Colonic mucosa (tissue), 4 donors: ENCODE measurements at regions not wholly inside any gene's neighbourhood (a gene's known extent, or its start where the extent isn't known, plus 50 kb on each side); places are given as distances from the start of the nearest gene placed in this dataset.

Experiments
- DNase-seq: peaks from one replicate; pipeline ENCODE4 v3.0.0-alpha.2; 2020
- H3K27ac ChIP-seq: fragments of 200-600 bp; one replicate; pipeline ENCODE4 v1.8.0; 2021
- H3K27me3 ChIP-seq: fragments of 200-600 bp; one replicate; pipeline ENCODE4 v1.8.0; 2021
- H3K36me3 ChIP-seq: fragments of 200-600 bp; one replicate; pipeline ENCODE4 v1.8.0; 2021
- H3K4me1 ChIP-seq: fragments of 200-600 bp; one replicate; pipeline ENCODE4 v1.8.0; 2021; ENCODE audit warnings: mild to moderate bottlenecking
- H3K4me3 ChIP-seq: fragments of 200-600 bp; one replicate; pipeline ENCODE4 v1.8.0; 2021
- H3K9ac ChIP-seq, 2 donors: one replicate each; pipeline ENCODE4 v1.7.0; 2013; ENCODE audit warnings: control low read depth in 2 of 2, low read depth in 2 of 2, low read length in 2 of 2
- H3K9me3 ChIP-seq: fragments of 200-600 bp; one replicate; pipeline ENCODE4 v1.8.0; 2021
- intact Hi-C: fragments of 100-400 bp; cut with DNase I; formaldehyde crosslinking; loops from one replicate; pipeline ENCODE4 v1.14.1; 2022
- TF ChIP-seq, protein P1 (sequence below): fragments of 200-600 bp; IDR thresholded peaks from one replicate; pipeline ENCODE4 v1.8.0; 2022; ENCODE audit warnings: antibody characterized with exemption, mild to moderate bottlenecking
- donor health status: healthy.
- donor health status: DM: no; HTN: no; CAD: no.
- donor health status: DM: no; HTN: no; CAD: no.

DNA sequence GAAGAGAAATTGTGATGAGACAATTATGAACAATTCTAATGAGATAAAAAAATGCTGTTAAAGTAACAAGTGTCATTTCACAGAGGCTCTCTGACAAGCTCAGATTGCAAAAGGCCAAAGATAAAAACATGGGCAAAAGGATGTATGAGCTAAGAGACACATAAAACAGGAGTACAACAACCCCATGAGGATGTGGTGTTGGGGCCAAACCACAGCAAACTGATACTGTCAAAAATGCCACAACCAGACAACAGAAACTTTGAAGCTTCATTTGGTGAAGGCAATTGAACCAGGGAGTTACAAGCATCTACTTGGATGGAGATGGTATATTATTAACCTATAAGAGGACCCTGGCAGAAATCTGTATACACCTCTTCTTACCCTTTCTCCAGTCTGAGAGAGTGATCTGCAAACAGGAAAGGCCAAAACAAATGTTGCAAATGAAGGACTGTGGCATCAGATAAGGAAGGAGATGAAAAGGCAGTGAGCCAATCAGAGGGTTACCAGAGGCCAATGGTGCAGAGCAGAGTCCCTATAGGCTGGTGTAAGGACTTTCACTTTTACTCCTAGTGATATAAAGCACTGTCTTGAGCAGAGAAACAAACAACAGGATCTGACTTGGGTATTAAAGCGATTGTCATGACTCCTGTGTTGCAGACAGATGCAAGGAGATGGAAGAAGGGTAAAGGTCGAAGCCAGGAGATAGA lies 659.0 kb downstream of the NTRK3 start:
- Histone ChIP-seq H3K4me3 (no peak overlapping the region), H3K27me3 (no peaks in the 10 kb centered on the region), H3K9ac (no peak overlapping the region), H3K4me1 (no peaks in the 10 kb centered on the region), H3K27ac (no peak overlapping the region), H3K9me3 (no peaks in the 10 kb centered on the region), H3K36me3 (no peaks in the 10 kb centered on the region)
- TF ChIP-seq, protein P1, sequence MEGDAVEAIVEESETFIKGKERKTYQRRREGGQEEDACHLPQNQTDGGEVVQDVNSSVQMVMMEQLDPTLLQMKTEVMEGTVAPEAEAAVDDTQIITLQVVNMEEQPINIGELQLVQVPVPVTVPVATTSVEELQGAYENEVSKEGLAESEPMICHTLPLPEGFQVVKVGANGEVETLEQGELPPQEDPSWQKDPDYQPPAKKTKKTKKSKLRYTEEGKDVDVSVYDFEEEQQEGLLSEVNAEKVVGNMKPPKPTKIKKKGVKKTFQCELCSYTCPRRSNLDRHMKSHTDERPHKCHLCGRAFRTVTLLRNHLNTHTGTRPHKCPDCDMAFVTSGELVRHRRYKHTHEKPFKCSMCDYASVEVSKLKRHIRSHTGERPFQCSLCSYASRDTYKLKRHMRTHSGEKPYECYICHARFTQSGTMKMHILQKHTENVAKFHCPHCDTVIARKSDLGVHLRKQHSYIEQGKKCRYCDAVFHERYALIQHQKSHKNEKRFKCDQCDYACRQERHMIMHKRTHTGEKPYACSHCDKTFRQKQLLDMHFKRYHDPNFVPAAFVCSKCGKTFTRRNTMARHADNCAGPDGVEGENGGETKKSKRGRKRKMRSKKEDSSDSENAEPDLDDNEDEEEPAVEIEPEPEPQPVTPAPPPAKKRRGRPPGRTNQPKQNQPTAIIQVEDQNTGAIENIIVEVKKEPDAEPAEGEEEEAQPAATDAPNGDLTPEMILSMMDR, result no peak
- no peak for DNase-seq
- intact Hi-C loops, result no loop called here

DNA sequence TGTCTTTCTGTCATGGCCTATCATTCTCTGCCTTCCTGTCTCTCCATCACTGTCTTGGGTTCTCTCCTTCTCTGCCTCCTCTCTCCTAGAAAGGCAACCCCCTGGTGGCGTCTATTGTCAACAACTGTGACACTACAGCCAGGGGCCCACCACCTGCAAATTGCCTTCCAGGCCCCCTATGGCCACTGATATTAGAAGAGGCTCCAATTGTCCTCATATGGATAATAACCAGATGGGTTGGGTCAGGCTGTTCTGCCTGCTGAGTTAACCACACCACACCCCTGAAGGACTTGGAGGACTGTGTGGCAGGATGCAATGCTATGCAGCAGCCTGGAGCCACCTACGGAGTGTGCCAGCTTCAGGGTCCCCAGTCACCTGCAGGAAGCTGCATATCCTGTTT lies 665.0 kb downstream of the NTRK3 start:
- no peak overlapping the region for H3K4me3 ChIP-seq
- H3K36me3 ChIP-seq, result no peaks in the 10 kb centered on the region
- H3K9ac ChIP-seq, result no peak overlapping the region
- H3K27ac ChIP-seq, result no peak overlapping the region
- H3K9me3 ChIP-seq, result no peaks in the 10 kb centered on the region
- intact Hi-C loops, result no loop called here
- TF ChIP-seq, protein P1, result no peak
- H3K4me1 ChIP-seq, result no peaks in the 10 kb centered on the region
- no peaks in the 10 kb centered on the region for H3K27me3 ChIP-seq
- DNase-seq, result no peak

DNA sequence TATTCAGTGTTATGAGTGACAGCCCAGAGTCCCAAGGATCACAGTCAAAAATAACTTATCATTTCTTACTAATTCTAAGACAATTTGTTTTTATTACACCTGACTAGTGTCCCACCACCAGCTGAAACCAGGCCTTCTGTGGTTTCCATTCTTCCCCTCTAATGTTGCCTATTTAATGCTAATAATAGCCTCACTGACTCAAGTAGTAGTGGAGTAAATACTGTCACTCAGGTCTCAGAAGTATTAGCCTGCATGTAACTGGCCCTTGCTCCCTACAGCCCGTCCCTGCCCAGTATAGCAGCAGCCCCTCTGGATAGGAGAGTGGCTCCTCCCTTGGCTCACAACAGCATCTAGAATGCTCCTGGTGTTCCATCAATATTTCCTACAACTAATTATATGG lies 665.5 kb downstream of the NTRK3 start:
- no peaks in the 10 kb centered on the region for H3K27me3 ChIP-seq
- no peak overlapping the region for H3K27ac ChIP-seq
- no peaks in the 10 kb centered on the region for H3K9me3 ChIP-seq
- intact Hi-C loops, result no loop called here
- TF ChIP-seq, protein P1, result no peak
- no peaks in the 10 kb centered on the region for H3K4me1 ChIP-seq
- no peak for DNase-seq
- no peaks in the 10 kb centered on the region for H3K36me3 ChIP-seq
- no peak overlapping the region for H3K4me3 ChIP-seq
- no peak overlapping the region for H3K9ac ChIP-seq

DNA sequence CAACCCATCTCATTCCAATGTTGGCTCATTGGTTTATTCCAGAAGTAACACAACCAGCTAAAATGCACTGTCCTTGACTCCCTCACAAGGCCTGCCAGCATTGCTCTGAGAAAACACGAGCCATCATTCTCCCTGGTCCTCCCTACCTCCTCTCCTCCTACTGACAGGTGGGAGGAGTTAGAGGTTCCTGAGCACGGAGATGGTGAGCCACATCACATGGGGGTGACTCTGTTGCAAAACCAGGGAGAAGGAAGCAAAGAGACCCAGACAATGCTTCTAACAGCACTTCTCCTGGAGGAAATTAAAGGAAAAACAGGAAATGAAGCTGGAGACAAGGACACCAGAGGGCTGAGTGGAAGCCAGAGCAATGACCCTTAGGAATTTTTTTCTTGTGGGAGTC lies 667.4 kb downstream of the NTRK3 start:
- no peaks in the 10 kb centered on the region for H3K27me3 ChIP-seq
- TF ChIP-seq, protein P1, result no peak
- no peaks in the 10 kb centered on the region for H3K9me3 ChIP-seq
- H3K4me1 ChIP-seq, result no peaks in the 10 kb centered on the region
- no peak overlapping the region for H3K4me3 ChIP-seq
- no peaks in the 10 kb centered on the region for H3K36me3 ChIP-seq
- no peak for DNase-seq
- intact Hi-C loops, result no loop called here
- no peak overlapping the region for H3K9ac ChIP-seq
- H3K27ac ChIP-seq, result no peak overlapping the region

DNA sequence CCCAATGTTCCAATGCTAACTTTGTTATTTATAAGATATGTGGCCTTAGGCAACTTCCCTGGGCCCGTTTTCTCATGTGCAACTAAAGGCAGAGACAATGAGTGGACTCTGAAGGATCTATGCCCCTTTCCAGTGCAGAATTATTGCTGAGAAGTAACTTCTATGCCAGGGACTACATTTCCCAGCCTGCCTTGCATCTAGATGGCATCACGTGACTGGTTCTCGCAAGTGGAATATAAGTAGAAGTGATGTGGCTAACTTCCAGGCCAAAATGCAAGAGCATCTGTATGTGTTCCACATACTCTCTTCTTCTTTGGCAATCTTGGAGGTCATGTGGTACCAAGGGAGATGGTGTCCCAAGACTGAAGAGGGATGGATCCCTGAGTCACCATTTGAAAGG lies 674.4 kb downstream of the NTRK3 start:
- H3K4me3 ChIP-seq, result no peak overlapping the region
- no peaks in the 10 kb centered on the region for H3K27me3 ChIP-seq
- TF ChIP-seq, protein P1, result no peak
- H3K4me1 ChIP-seq, result no peaks in the 10 kb centered on the region
- intact Hi-C loops, result no loop called here
- H3K36me3 ChIP-seq, result no peaks in the 10 kb centered on the region
- no peaks in the 10 kb centered on the region for H3K9me3 ChIP-seq
- no peak overlapping the region for H3K27ac ChIP-seq
- no peak for DNase-seq
- no peak overlapping the region for H3K9ac ChIP-seq
